ENCODE measurements at regions not wholly inside any gene's neighbourhood (a gene's known extent, or its start where the extent isn't known, plus 50 kb on each side); places are given as distances from the start of the nearest gene placed in this dataset.

GRCh38 chr21:29470397-29470796, 171.7 kb downstream of the BACH1 start:
- ATAC-seq (no peak), DNase-seq (ENCODE audit: low spot score in 2 of 2) (no peak)
- H3K9me3 Mint-ChIP-seq: no peaks in the 10 kb centered on the region
- no peak overlapping the region for H3K27ac Mint-ChIP-seq
- no peaks in the 10 kb centered on the region for H3K36me3 Mint-ChIP-seq
- no peaks in the 10 kb centered on the region for H3K4me1 Mint-ChIP-seq
- no peak overlapping the region for H3K4me3 Mint-ChIP-seq

DNA sequence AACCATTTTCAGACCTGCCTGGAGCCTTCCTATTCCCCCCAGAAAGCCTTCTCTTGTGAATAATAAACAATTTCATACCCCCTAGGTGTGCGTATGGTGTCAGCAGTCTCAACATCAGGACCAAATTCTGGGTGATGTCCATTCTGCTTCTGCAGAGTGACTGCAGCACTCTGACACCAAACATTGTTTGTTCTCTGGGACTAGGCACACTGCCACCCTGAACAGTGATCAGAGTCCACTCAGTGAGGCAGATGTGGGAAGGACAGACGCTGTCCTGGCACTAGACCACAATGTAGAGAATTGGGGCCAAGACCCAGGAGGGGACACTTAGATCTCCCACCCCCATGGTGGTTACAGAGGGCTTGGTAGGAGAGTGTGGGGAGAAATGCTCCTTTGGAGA, 175.1 kb downstream of the BACH1 start:
- H3K9me3 Mint-ChIP-seq: no peaks in the 10 kb centered on the region
- H3K27ac Mint-ChIP-seq: peak overlapping the region; percentile 15
- H3K4me3 Mint-ChIP-seq: no peak overlapping the region
- H3K4me1 Mint-ChIP-seq: no peaks in the 10 kb centered on the region
- no peak for DNase-seq (ENCODE audit: low spot score in 2 of 2)
- no peaks in the 10 kb centered on the region for H3K36me3 Mint-ChIP-seq
- peak; percentile 24 for ATAC-seq

GRCh38 chr21:29475329-29475728, 176.6 kb downstream of the BACH1 start:
- no peaks in the 10 kb centered on the region for H3K4me1 Mint-ChIP-seq
- DNase-seq (ENCODE audit: low spot score in 2 of 2): no peak
- no peak overlapping the region for H3K27ac Mint-ChIP-seq
- no peak for ATAC-seq
- H3K36me3 Mint-ChIP-seq: no peaks in the 10 kb centered on the region
- H3K9me3 Mint-ChIP-seq: no peaks in the 10 kb centered on the region
- H3K4me3 Mint-ChIP-seq: no peak overlapping the region

DNA sequence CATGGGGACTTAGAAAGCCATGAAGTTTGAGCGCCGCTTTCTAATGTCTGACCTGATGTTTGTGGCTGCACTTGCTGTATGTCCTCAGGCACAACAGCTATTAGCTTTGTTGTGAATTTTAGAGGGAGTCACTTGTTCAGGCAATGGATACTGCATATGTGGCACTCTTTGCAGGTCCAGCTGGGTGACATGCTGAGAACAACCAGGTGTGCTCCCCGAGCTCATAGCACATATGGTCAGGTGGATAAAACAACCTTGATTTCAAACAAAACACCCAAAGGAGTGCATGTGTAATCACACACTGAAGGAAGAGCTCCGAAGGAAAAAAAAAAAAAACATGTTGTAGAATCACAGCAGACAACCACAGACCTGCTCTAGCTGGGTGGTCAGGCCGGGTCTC, 178.6 kb downstream of the BACH1 start:
- H3K4me3 Mint-ChIP-seq: no peak overlapping the region
- DNase-seq (ENCODE audit: low spot score in 2 of 2) (no peak), ATAC-seq (no peak)

DNA sequence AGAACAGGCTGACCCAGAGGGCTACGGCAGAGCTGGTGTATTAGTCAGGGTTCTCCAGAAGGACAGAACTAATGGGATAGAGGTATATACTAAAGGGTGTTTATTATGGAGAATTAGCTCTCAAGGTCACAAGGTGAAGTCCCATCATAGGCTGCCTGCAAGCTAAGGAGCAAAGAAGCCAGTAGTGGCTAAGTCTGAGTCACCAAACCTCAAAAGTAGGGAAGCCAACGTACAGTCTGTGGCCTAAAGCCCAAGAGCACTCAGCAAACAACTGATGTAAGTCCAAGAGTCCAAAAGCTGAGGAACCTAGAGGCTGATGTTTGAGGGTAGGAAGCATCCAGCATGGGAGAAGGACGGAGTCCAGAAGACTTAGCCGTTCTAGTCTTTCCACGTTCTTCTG, 179.2 kb downstream of the BACH1 start:
- no peaks in the 10 kb centered on the region for H3K4me1 Mint-ChIP-seq
- DNase-seq (ENCODE audit: low spot score in 2 of 2): no peak
- H3K9me3 Mint-ChIP-seq: no peaks in the 10 kb centered on the region
- H3K36me3 Mint-ChIP-seq: no peaks in the 10 kb centered on the region
- H3K4me3 Mint-ChIP-seq: no peak overlapping the region
- ATAC-seq: peak; percentile 44
- H3K27ac Mint-ChIP-seq: no peak overlapping the region

More for the DNA sequence above, 178.6 kb downstream of the BACH1 start:
- H3K27ac Mint-ChIP-seq: no peak overlapping the region
- H3K4me1 Mint-ChIP-seq: no peaks in the 10 kb centered on the region
- H3K36me3 Mint-ChIP-seq: no peaks in the 10 kb centered on the region
- no peaks in the 10 kb centered on the region for H3K9me3 Mint-ChIP-seq

- Mint-ChIP-seq H3K4me1 (no peaks in the 10 kb centered on the region), H3K4me3 (no peak overlapping the region), H3K36me3 (no peaks in the 10 kb centered on the region), H3K27ac (no peak overlapping the region), H3K9me3 (no peaks in the 10 kb centered on the region)
- ATAC-seq (no peak), DNase-seq (ENCODE audit: low spot score in 2 of 2) (no peak)
These were observed 182.4 kb downstream of the BACH1 start for GRCh38 chr21:29481081-29481480.

GRCh38 chr21:29481641-29482040, 182.9 kb downstream of the BACH1 start:
- Mint-ChIP-seq H3K4me3 (no peak overlapping the region), H3K27ac (no peak overlapping the region), H3K4me1 (no peaks in the 10 kb centered on the region), H3K9me3 (no peaks in the 10 kb centered on the region), H3K36me3 (no peaks in the 10 kb centered on the region)
- DNase-seq (ENCODE audit: low spot score in 2 of 2): no peak
- ATAC-seq: no peak

GRCh38 chr21:29486306-29486807, 187.6 kb downstream of the BACH1 start:
- no peaks in the 10 kb centered on the region for H3K4me1 Mint-ChIP-seq
- no peak for DNase-seq (ENCODE audit: low spot score in 2 of 2)
- H3K9me3 Mint-ChIP-seq: no peaks in the 10 kb centered on the region
- no peak overlapping the region for H3K27ac Mint-ChIP-seq
- ATAC-seq: no peak
- H3K36me3 Mint-ChIP-seq: no peaks in the 10 kb centered on the region
- H3K4me3 Mint-ChIP-seq: no peak overlapping the region
